ENCODE measurements at regions not wholly inside any gene's neighbourhood (a gene's known extent, or its start where the extent isn't known, plus 50 kb on each side); places are given as distances from the start of the nearest gene placed in this dataset.

- no peak overlapping the region for H3K4me3 ChIP-seq (ENCODE audit: low read length)
- peak; percentile 76 for DNase-seq (ENCODE audit: low read depth)
- TF ChIP-seq CTCF (IDR thresholded peaks at IDR 0.05; ENCODE audit: insufficient read depth, low read depth, low read length, missing control alignments): no peak
Measured at GRCh38 chr3:59660376-59660775, 610.6 kb upstream of the CFAP20DC start.

- no peak for DNase-seq (ENCODE audit: low read depth)
- no peak overlapping the region for H3K4me3 ChIP-seq (ENCODE audit: low read length)
- TF ChIP-seq CTCF (IDR thresholded peaks at IDR 0.05; ENCODE audit: insufficient read depth, low read depth, low read length, missing control alignments): no peak
Measured at GRCh38 chr3:59659755-59660154, 609.9 kb upstream of the CFAP20DC start.

- no peak for TF ChIP-seq CTCF (IDR thresholded peaks at IDR 0.05; ENCODE audit: insufficient read depth, low read depth, low read length, missing control alignments)
- DNase-seq (ENCODE audit: low read depth): no peak
Measured at GRCh38 chr3:59658866-59659265, 609.0 kb upstream of the CFAP20DC start.

GRCh38 chr3:59658274-59658673, 608.4 kb upstream of the CFAP20DC start:
- TF ChIP-seq CTCF (IDR thresholded peaks at IDR 0.05; ENCODE audit: insufficient read depth, low read depth, low read length, missing control alignments): no peak
- H3K4me3 ChIP-seq (ENCODE audit: low read length): no peak overlapping the region
- no peak for DNase-seq (ENCODE audit: low read depth)

More at GRCh38 chr3:59658866-59659265, 609.0 kb upstream of the CFAP20DC start:
- H3K4me3 ChIP-seq (ENCODE audit: low read length): no peak overlapping the region

- no peak for DNase-seq (ENCODE audit: low read depth)
- no peak overlapping the region for H3K4me3 ChIP-seq (ENCODE audit: low read length)
- TF ChIP-seq CTCF (IDR thresholded peaks at IDR 0.05; ENCODE audit: insufficient read depth, low read depth, low read length, missing control alignments): no peak
Measured at GRCh38 chr3:59655418-59656015, 605.7 kb upstream of the CFAP20DC start.

GRCh38 chr3:59654480-59655417, 604.9 kb upstream of the CFAP20DC start:
- TF ChIP-seq CTCF (IDR thresholded peaks at IDR 0.05; ENCODE audit: insufficient read depth, low read depth, low read length, missing control alignments): no peak
- DNase-seq (ENCODE audit: low read depth): peak; percentile 83
- peak overlapping the region; percentile 10 for H3K4me3 ChIP-seq (ENCODE audit: low read length)
